Retina (tissue), 1 donor: ENCODE measurements at regions not wholly inside any gene's neighbourhood (a gene's known extent, or its start where the extent isn't known, plus 50 kb on each side); places are given as distances from the start of the nearest gene placed in this dataset.
"Not testable (repeated sequence)": the region's sequence is repeated elsewhere in the genome, so short reads cannot be mapped to it uniquely, and the experiment has no call there.

ENCODE experiments used
- DNase-seq: peaks from one replicate; pipeline ENCODE4 v3.0.0-alpha.2; 2016

GRCh38 chr13:101003566-101003965 is 329.0 kb upstream of the TMTC4 start:
- no peak for DNase-seq

- peak; percentile 67 for DNase-seq
Observed at GRCh38 chr13:100989392-100989791, 314.8 kb upstream of the TMTC4 start.

GRCh38 chr13:100988921-100989320 is 314.3 kb upstream of the TMTC4 start:
- peak; percentile 59 for DNase-seq

- peak; percentile 58 for DNase-seq
Observed at GRCh38 chr13:100987948-100988347, 313.4 kb upstream of the TMTC4 start.

- no peak for DNase-seq
Observed at GRCh38 chr13:100986571-100986970, 312.0 kb upstream of the TMTC4 start.

GRCh38 chr13:100984085-100984705 is 309.6 kb upstream of the TMTC4 start:
- DNase-seq: peak; percentile 28

- DNase-seq: no peak
Observed at GRCh38 chr13:100983111-100983510, 308.5 kb upstream of the TMTC4 start.

GRCh38 chr13:100980171-100980570 is 305.6 kb upstream of the TMTC4 start:
- DNase-seq: no peak

GRCh38 chr13:100977841-100978240 is 303.2 kb upstream of the TMTC4 start:
- no peak for DNase-seq

- no peak for DNase-seq
Observed at GRCh38 chr13:100976993-100977392, 302.4 kb upstream of the TMTC4 start.

- DNase-seq: not testable (repeated sequence)
Observed at GRCh38 chr13:100975666-100976065, 301.1 kb upstream of the TMTC4 start.

- DNase-seq: no peak
Observed at GRCh38 chr13:100962585-100962984, 288.0 kb upstream of the TMTC4 start.

GRCh38 chr13:100961186-100961585 is 286.6 kb upstream of the TMTC4 start:
- no peak for DNase-seq

- DNase-seq: no peak
Observed at GRCh38 chr13:100958831-100959230, 284.2 kb upstream of the TMTC4 start.

- no peak for DNase-seq
Observed at GRCh38 chr13:100957741-100958140, 283.1 kb upstream of the TMTC4 start.

GRCh38 chr13:100954430-100955305 is 280.1 kb upstream of the TMTC4 start:
- peak; percentile 33 for DNase-seq

- no peak for DNase-seq
Observed at GRCh38 chr13:100951016-100951415, 276.4 kb upstream of the TMTC4 start.

- not testable (repeated sequence) for DNase-seq
Observed at GRCh38 chr13:100948937-100949336, 274.3 kb upstream of the TMTC4 start.

- no peak for DNase-seq
Observed at GRCh38 chr13:100946588-100946987, 272.0 kb upstream of the TMTC4 start.

GRCh38 chr13:100944791-100945345 is 270.3 kb upstream of the TMTC4 start:
- DNase-seq: no peak

- DNase-seq: no peak
Observed at GRCh38 chr13:100942742-100943141, 268.1 kb upstream of the TMTC4 start.

GRCh38 chr13:100941377-100942368 is 267.1 kb upstream of the TMTC4 start:
- peak; percentile 54 for DNase-seq

GRCh38 chr13:100940658-100941057 is 266.1 kb upstream of the TMTC4 start:
- peak; percentile 37 for DNase-seq
